B cell (primary cell): ENCODE measurements at regions not wholly inside any gene's neighbourhood (a gene's known extent, or its start where the extent isn't known, plus 50 kb on each side); places are given as distances from the start of the nearest gene placed in this dataset.
"Not testable (repeated sequence)": the region's sequence is repeated elsewhere in the genome, so short reads cannot be mapped to it uniquely, and the experiment has no call there.

Experiments
- ATAC-seq: fragments of 200-7000 bp; cut with Tn5 transposase; one replicate; pipeline ENCODE4 v1.10.0; 2021; ENCODE audit warnings: low read depth, mild to moderate bottlenecking, moderate number of reproducible peaks, moderate library complexity
- CTCF ChIA-PET: fragments of 350-600 bp; sonication (Branson Sonifier 250); formaldehyde crosslinking; loops from one replicate; lab custom pipeline; 2021; ENCODE audit warnings: antibody characterized with exemption, inconsistent platforms; lab: Charles Lee
- POLR2A ChIA-PET: fragments of 350-600 bp; sonication (Branson Sonifier 250); formaldehyde crosslinking; loops from one replicate; lab custom pipeline; 2021; ENCODE audit warnings: antibody characterized with exemption; lab: Charles Lee
- DNase-seq: peaks from one replicate; pipeline ENCODE4 v3.0.0; 2013
- H2AFZ ChIP-seq: 2 replicates; pipeline ENCODE4 v1.6.1; 2012; ENCODE audit warnings: mild to moderate bottlenecking, low read depth, low read length; ENCODE audit not compliant: insufficient read depth, poor library complexity, severe bottlenecking
- H3K27ac ChIP-seq, 2 donors: 1 replicate in 1 of 2; 2 replicates in 1 of 2; pipeline ENCODE4 v1.5.1; 2012 to 2013; ENCODE audit warnings: low read length in 2 of 2, mild to moderate bottlenecking in 2 of 2, moderate library complexity in 1 of 2
- H3K27me3 ChIP-seq, 4 experiments: fragments of 200-600 bp in 1 of 4; sonication (generic) in 1 of 4; replicated peaks in 1 of 4; 1 replicate in 2 of 4; 2 replicates in 2 of 4; pipeline versions ENCODE4 v1.6.1 to v1.7.0; 2013 to 2016; ENCODE audit warnings: low read length in 3 of 4, mild to moderate bottlenecking in 2 of 4, mixed read lengths in 1 of 4, moderate library complexity in 1 of 4; ENCODE audit not compliant: insufficient read depth in 4 of 4, control insufficient read depth in 3 of 4; ENCODE audit errors: control extremely low read depth in 1 of 4
- H3K36me3 ChIP-seq, 2 experiments: replicated peaks in 1 of 2; 1 replicate in 1 of 2; 2 replicates in 1 of 2; pipeline versions ENCODE4 v1.6.1 to v1.7.1; 2013; ENCODE audit warnings: low read length in 1 of 2; ENCODE audit not compliant: insufficient read depth in 2 of 2, control insufficient read depth in 1 of 2; ENCODE audit errors: control extremely low read depth in 1 of 2, extremely low read depth in 1 of 2
- H3K4me1 ChIP-seq, 2 donors: fragments of 200-600 bp in 1 of 2; sonication (generic) in 1 of 2; 1 replicate in 1 of 2; 2 replicates in 1 of 2; pipeline versions ENCODE4 v1.5.1 to v1.6.1; 2013 to 2017; ENCODE audit warnings: low read length in 2 of 2; ENCODE audit not compliant: control insufficient read depth in 2 of 2, insufficient read depth in 2 of 2
- H3K4me2 ChIP-seq: replicated peaks from 2 replicates; pipeline ENCODE3; 2012; ENCODE audit warnings: mild to moderate bottlenecking, low read depth, low read length; ENCODE audit not compliant: poor library complexity, severe bottlenecking
- H3K4me3 ChIP-seq, 5 experiments: fragments of 200-600 bp in 1 of 5; sonication (generic) in 1 of 5; 1 replicate in 3 of 5; 2 replicates in 2 of 5; pipeline versions ENCODE4 v1.5.1 to v1.7.0; 2011 to 2016; ENCODE audit warnings: low read length in 4 of 5, mild to moderate bottlenecking in 4 of 5, low read depth in 2 of 5, control low read depth in 1 of 5, moderate library complexity in 1 of 5; ENCODE audit not compliant: insufficient read depth in 1 of 5; ENCODE audit errors: control extremely low read depth in 1 of 5, extremely low read depth in 1 of 5
- H3K79me2 ChIP-seq: fragments of 200-600 bp; sonication (generic); one replicate; pipeline ENCODE4 v1.6.0; 2016; ENCODE audit warnings: low read length; ENCODE audit not compliant: control insufficient read depth, insufficient read depth
- H3K9ac ChIP-seq: fragments of 200-600 bp; sonication (generic); 2 replicates; pipeline ENCODE4 v1.6.1; 2017; ENCODE audit warnings: mild to moderate bottlenecking, low read length, moderate library complexity
- H3K9me3 ChIP-seq, 3 donors: one replicate each; pipeline versions ENCODE4 v1.6.1 to v1.7.1; 2013; ENCODE audit warnings: low read length in 2 of 3; ENCODE audit not compliant: control insufficient read depth in 2 of 3, insufficient read depth in 1 of 3; ENCODE audit errors: control extremely low read depth in 1 of 3
- H4K20me1 ChIP-seq: 2 replicates; pipeline ENCODE4 v1.6.0; 2012; ENCODE audit warnings: mild to moderate bottlenecking, low read length; ENCODE audit not compliant: insufficient read depth, control insufficient read depth, poor library complexity, severe bottlenecking
- H3K27ac Mint-ChIP-seq: one replicate; pipeline ENCODE4 v1.8.0; 2021; ENCODE audit warnings: mixed read lengths
- H3K27me3 Mint-ChIP-seq: one replicate; pipeline ENCODE4 v1.8.0; 2021; ENCODE audit warnings: mixed read lengths
- H3K4me1 Mint-ChIP-seq: one replicate; pipeline ENCODE4 v1.8.0; 2021; ENCODE audit warnings: mixed read lengths
- H3K4me3 Mint-ChIP-seq: one replicate; pipeline ENCODE4 v1.8.0; 2021; ENCODE audit warnings: mixed read lengths
- H3K9me3 Mint-ChIP-seq: one replicate; pipeline ENCODE4 v1.8.0; 2022; ENCODE audit warnings: mixed read lengths; ENCODE audit not compliant: insufficient read depth
- CTCF ChIP-seq: fragments of 200-600 bp; IDR thresholded peaks from one replicate; pipeline ENCODE4 v1.8.0; 2022; ENCODE audit warnings: antibody characterized with exemption, mild to moderate bottlenecking
- EZH2 ChIP-seq: IDR thresholded peaks from 2 replicates; pipeline ENCODE4 v1.6.1; 2012; ENCODE audit warnings: borderline replicate concordance, low read depth, mild to moderate bottlenecking, moderate library complexity, low read length; ENCODE audit not compliant: insufficient read depth, poor library complexity, severe bottlenecking
- WGBS: methylation state at CpG from one replicate; pipeline ENCODE4 v1.1.5; 2013; ENCODE audit warnings: missing lambda C conversion rate; ENCODE audit not compliant: insufficient coverage; 5-methylcytosine and 5-hydroxymethylcytosine counted together
- intact Hi-C: fragments of 100-400 bp; cut with micrococcal nuclease; formaldehyde crosslinking; loops from one replicate; pipeline ENCODE4 v1.10.0; 2022

GRCh38 chr9:81424431-81424830, 264.9 kb downstream of the TLE1 start:
- Histone ChIP-seq H2AFZ (no peak overlapping the region), H3K36me3 (no peaks in the 10 kb centered on the region), H3K9ac (no peak overlapping the region), H3K9me3 (peaks cover 0 to 20% (median 4%) of the 10 kb centered on the region in 3 donors), H3K4me2 (no peak overlapping the region), H3K27ac (no peak overlapping the region), H3K79me2 (no peaks in the 10 kb centered on the region), H3K4me3 (no peak overlapping the region), H4K20me1 (no peaks in the 10 kb centered on the region), H3K4me1 (no peaks in the 10 kb centered on the region), H3K27me3 (no peaks in the 10 kb centered on the region)
- no peaks in the 10 kb centered on the region for H3K27me3 Mint-ChIP-seq
- H3K4me3 Mint-ChIP-seq: no peak overlapping the region
- no peak for ATAC-seq
- TF ChIP-seq EZH2 (no peak), CTCF (no peak)
- H3K27ac Mint-ChIP-seq: no peak overlapping the region
- POLR2A ChIA-PET: no interaction called here
- no peaks in the 10 kb centered on the region for H3K4me1 Mint-ChIP-seq
- WGBS: 50% methylated on average over 1 of the region's 1 CpG
- intact Hi-C loops: no loop called here
- DNase-seq: no peak
- H3K9me3 Mint-ChIP-seq: peaks cover 7% of the 10 kb centered on the region
- CTCF ChIA-PET: no interaction called here

GRCh38 chr9:81423589-81424326, 265.6 kb downstream of the TLE1 start:
- intact Hi-C loops: no loop called here
- Histone ChIP-seq H3K4me2 (no peak overlapping the region), H3K36me3 (no peaks in the 10 kb centered on the region), H3K27me3 (no peaks in the 10 kb centered on the region), H2AFZ (no peak overlapping the region), H3K9ac (no peak overlapping the region), H4K20me1 (no peaks in the 10 kb centered on the region), H3K4me3 (no peak overlapping the region), H3K9me3 (peaks cover 0 to 18% (median 4%) of the 10 kb centered on the region in 3 donors), H3K79me2 (no peaks in the 10 kb centered on the region), H3K27ac (no peak overlapping the region), H3K4me1 (no peaks in the 10 kb centered on the region)
- TF ChIP-seq EZH2 (no peak), CTCF (no peak)
- ATAC-seq (no peak), DNase-seq (no peak)
- Mint-ChIP-seq H3K27me3 (no peaks in the 10 kb centered on the region), H3K27ac (no peak overlapping the region), H3K4me3 (no peak overlapping the region), H3K9me3 (peaks cover 7% of the 10 kb centered on the region), H3K4me1 (no peaks in the 10 kb centered on the region)
- CTCF ChIA-PET: no interaction called here
- POLR2A ChIA-PET: no interaction called here

- H3K36me3 ChIP-seq, H2AFZ ChIP-seq, intact Hi-C loops, H3K4me3 Mint-ChIP-seq, H4K20me1 ChIP-seq, H3K79me2 ChIP-seq, H3K27ac Mint-ChIP-seq, H3K4me1 ChIP-seq, DNase-seq, CTCF ChIA-PET, H3K9me3 Mint-ChIP-seq, ATAC-seq, POLR2A ChIA-PET, H3K27me3 ChIP-seq, H3K27ac ChIP-seq, H3K9me3 ChIP-seq, H3K4me3 ChIP-seq, H3K4me1 Mint-ChIP-seq, H3K27me3 Mint-ChIP-seq, H3K9ac ChIP-seq, H3K4me2 ChIP-seq: not testable (repeated sequence)
- WGBS: 80% methylated on average over 1 of the region's 3 CpGs
Observed at GRCh38 chr9:81421090-81421489, 268.3 kb downstream of the TLE1 start.
